GM18868 (cell line): ENCODE measurements at regions not wholly inside any gene's neighbourhood (a gene's known extent, or its start where the extent isn't known, plus 50 kb on each side); places are given as distances from the start of the nearest gene placed in this dataset.

Source experiments
- ATAC-seq: cut with Tn5 transposase; IDR thresholded peaks from one replicate; pipeline ENCODE4 v1.9.1; 2021; ENCODE audit warnings: mild to moderate bottlenecking, moderate library complexity; ENCODE audit not compliant: unreplicated experiment

GRCh38 chr9:121568343-121569265, 69.0 kb upstream of the GGTA1 start:
- ATAC-seq: no peak

GRCh38 chr9:121569266-121569648, 69.6 kb upstream of the GGTA1 start:
- ATAC-seq: no peak

DNA sequence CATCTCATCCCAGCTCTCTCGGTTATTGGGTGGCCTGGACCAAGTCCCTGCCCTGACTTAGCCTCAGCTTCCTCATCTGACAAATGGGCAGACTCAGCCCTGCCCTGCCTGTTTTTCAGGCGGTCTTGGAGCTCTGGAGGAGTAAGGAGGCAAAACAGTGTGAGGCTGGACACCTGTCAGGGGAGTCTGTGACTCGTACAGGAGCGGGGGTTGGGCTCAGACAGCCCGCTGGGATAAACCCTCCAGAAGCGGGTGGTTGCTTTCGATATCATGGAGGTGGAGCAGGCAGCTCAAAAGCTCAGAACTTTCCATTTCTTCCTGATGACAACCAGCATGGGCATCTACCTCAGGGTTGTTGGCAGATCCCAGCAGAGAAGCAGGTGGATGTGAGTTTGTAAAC, 72.9 kb upstream of the GGTA1 start:
- ATAC-seq: no peak

DNA sequence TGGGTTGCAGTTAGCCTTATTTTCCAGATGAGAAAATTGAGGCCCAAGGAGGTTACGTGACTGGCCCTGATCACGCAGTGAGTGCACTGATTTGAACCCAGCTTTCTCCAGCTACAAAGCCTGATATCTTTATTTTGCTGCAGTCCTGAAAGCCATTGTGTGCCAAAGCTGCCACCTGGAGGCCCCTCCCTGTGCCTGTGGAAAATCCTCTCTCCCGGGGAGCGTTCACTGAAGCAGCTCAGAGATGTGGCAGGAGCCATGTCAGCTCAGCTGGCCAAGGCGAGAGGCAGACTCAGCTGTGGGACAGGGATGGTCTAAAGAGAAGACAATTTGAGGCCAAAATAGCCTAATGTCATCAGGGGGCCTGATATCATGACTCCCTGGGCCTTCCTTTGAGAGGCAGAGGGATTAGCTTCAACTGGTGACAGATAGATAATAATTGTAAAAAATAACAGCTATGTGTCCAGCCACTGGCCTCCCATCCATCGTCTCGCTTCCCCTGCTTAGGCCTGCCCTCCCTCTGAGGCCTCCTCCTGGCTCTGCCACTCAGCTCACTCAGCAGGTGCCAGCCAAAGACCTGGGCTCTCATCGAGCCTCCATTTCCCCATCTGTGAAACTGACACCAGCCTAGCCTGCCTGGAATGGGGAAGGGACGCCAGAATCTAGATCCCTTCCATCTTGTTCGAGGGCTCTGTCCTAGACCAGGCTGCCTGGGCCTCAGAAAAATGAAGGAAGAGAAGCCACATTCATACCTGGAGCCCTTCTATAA, 74.3 kb upstream of the GGTA1 start:
- ATAC-seq: no peak

DNA sequence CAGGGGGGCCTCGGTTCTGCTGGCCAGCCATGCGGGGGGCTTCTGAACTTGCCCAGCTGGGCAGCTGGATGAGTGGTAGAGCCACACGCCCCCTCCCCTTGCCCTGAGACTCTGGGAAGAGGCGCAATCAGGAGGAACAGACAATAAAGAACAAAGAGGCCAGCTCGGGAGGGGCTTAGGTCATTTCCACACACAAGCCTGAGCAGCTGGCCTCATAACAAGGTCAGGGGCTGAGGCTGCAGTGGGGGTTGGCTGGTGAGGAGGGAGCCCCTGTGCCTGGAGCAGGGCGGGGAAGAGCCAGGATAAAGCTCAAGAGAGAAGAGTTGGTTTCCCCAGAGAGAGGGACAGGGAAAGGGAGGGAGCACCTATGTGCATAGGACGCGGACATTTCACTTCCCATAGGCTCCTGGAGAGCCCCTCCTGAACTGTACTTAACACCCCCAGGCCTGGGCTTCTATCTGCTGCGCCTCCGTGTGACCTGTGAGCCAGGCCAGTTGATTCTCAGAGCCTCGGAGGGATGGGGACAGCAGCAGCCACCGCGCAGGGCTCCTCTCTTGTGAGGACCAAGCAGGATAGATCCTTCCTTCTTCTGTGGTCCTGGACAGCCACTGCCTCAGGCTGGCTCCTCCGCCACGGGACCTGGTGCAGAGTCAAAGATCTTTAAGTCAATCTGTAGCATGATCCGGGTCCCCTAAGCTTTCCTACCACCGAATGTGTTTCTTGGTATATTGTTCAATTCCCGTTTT, 75.3 kb upstream of the GGTA1 start:
- no peak for ATAC-seq

GRCh38 chr9:121576281-121577075, 75.0 kb upstream of the DAB2IP start:
- ATAC-seq: no peak

GRCh38 chr9:121577166-121577565, 74.3 kb upstream of the DAB2IP start:
- no peak for ATAC-seq

GRCh38 chr9:121577572-121577971, 73.9 kb upstream of the DAB2IP start:
- ATAC-seq: no peak

- no peak for ATAC-seq
Measured at GRCh38 chr9:121581786-121582600, 69.4 kb upstream of the DAB2IP start.

DNA sequence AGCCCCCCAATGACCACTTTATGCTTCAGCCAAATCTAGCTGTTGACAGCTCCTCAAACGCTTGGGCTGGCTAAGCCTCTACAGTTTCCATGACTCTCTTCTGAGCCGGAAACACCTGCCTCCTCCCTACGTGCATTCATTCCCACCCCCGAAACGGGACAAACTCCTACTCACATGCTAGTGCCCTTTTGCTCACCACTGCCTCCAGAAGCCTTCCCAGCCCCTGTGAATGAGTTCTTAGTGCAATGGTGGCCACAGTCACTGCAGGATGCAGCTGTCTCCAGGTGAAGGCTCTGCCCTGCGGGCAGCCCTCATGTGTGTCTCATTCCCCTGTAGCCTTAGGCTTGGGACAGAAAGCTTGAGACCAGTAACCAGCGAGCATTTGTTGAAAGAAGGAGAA, 68.8 kb upstream of the DAB2IP start:
- no peak for ATAC-seq

DNA sequence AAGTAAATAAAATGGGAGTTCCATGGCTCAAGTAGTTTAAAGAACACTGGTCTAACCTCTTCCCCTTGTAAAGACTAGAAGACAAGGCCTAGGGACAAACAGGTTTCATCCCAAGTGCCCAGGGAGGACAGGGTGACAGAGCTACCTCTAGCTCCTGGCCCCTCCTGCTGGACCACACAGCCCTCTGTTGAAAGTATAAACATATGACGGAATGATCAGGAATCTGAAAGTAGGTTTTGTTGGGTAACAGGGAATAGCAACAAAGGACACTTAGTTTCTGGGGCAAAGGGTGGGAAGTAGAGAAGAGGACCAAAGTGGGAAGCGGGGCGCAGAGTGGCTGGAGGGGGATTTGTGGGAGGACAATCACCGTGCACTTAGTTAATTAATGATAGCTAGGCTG, 67.0 kb upstream of the DAB2IP start:
- ATAC-seq: no peak

DNA sequence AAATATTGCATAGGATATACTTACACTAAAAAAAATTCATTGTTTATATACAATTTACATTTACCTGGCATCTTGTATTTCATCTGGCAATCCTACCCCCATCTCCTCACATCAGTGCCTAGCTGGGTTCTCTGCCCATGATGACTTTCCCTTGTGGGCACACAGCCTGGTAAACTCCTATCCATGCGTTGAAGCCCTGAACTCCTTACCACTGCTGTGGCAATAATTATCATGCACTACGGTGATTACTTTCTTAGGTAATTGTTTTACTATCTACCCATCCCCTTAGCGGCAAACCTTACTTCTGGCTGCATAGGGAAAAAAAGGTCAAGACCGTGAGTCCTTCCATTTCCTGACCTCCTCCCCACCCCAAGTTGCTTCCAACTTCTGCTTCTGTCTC, 63.6 kb upstream of the DAB2IP start:
- no peak for ATAC-seq

DNA sequence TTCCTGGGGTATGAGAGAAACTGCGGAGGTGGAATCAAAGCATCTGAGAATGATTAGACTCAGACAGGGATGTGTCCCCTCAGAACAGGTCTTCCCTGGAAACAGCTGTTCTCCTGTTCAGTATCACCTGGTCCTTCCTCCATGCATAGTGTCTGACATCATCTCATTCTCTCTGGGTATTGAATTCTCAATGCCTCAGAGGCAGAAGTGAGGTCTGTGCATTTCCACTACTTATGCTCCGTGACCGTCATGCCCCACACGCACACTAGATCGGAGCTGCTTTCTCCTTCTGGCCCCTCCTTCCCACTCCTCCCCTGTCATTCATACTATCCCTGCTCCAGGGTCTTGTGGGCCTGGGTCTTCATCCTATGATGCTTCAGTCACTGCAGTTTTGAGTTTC, 61.4 kb upstream of the DAB2IP start:
- ATAC-seq: no peak

DNA sequence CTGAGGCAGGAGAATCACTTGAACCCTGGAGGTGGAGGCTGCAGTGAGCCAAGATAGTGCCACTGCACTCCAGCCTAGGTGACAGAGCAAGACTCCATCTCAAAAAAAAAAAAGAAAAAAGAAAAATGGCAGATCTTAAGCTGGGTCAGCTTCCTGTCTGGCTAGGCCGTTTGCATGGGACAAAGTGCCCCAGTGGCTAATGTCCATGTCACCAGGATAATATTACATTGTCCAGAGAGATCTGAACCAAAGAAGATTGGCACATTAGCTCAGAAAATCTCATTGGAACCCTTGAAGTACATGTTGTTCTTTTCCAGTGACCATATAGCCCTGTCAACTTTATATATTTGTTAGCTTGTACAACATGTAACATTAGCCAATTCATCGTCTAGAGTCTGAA, 59.2 kb upstream of the DAB2IP start:
- no peak for ATAC-seq

- no peak for ATAC-seq
Measured at GRCh38 chr9:121593066-121593465, 58.4 kb upstream of the DAB2IP start.

DNA sequence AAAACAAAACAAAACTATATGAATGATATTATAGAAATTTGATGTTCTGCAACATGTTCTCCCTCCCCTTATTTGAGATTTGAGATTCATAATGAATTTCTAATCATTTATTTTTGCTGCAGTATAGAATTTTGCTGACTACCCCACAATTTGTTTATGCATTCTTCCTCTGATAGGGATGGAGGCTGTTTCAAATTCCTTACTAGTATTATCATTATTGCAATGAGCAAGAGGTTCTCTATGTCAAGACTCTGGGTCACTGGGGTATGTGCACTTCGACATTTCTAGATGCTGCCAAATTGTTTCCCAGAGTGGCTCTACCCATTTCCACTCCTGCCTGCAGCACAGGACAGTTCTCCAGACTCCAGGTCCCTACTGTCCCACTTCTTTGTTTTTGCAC, 54.9 kb upstream of the DAB2IP start:
- ATAC-seq: no peak

DNA sequence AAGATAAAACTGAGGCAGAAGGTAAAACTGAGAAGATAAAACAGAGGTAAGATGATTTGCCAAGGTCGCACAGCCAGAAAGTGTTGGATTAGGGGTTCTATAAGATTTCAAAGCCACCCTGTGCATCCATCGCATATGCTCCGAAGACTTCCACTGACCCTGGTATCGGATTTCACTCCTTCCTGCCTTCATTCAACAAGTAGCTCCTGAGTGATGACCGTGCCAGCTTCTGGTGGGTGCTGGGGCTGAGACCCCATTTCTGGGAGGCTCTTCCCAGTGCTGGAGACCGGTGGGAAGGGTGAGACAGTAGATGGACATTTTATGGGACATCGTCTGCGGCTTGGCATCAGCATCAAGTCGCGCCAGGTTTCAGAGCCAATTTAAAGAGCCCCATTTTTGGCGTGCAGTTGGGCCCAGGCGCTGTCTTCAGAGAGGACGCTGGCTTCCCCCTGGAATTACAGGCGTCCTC, 53.7 kb upstream of the DAB2IP start:
- ATAC-seq: no peak

- no peak for ATAC-seq
Measured at GRCh38 chr9:121598167-121598964, 53.1 kb upstream of the DAB2IP start.
